Smooth muscle cell (in vitro differentiated cells): ENCODE measurements at regions not wholly inside any gene's neighbourhood (a gene's known extent, or its start where the extent isn't known, plus 50 kb on each side); places are given as distances from the start of the nearest gene placed in this dataset.
A peak's percentile ranks its signal among the peaks of the same experiment; 100 is the strongest.

Experiments
- DNase-seq: peaks from one replicate; lab custom pipeline; 2025; ENCODE audit not compliant: unreplicated experiment; lab: John Stamatoyannopoulos, UW
- H2AFZ ChIP-seq: fragments of 200-600 bp; sonication (generic); 2 replicates; pipeline ENCODE4 v1.6.0; 2016; ENCODE audit warnings: antibody characterized with exemption, low read depth, mild to moderate bottlenecking
- H3F3A ChIP-seq: fragments of 200-600 bp; sonication (generic); 2 replicates; pipeline ENCODE4 v1.6.0; 2017; ENCODE audit warnings: antibody characterized with exemption, low read depth
- H3K27ac ChIP-seq: fragments of 200-600 bp; sonication (generic); 2 replicates; pipeline ENCODE4 v1.5.1; 2016; ENCODE audit warnings: low read depth, mild to moderate bottlenecking
- H3K27me3 ChIP-seq: fragments of 200-600 bp; sonication (generic); 2 replicates; pipeline ENCODE4 v1.6.1; 2016; ENCODE audit warnings: low read depth, mild to moderate bottlenecking
- H3K36me3 ChIP-seq: fragments of 200-600 bp; sonication (generic); 2 replicates; pipeline ENCODE4 v1.5.1; 2016; ENCODE audit warnings: low read depth
- H3K4me1 ChIP-seq: fragments of 200-600 bp; sonication (generic); 2 replicates; pipeline ENCODE4 v1.5.1; 2016; ENCODE audit warnings: low read depth
- H3K4me2 ChIP-seq: fragments of 200-600 bp; sonication (generic); 2 replicates; pipeline ENCODE4 v1.6.0; 2016; ENCODE audit warnings: mild to moderate bottlenecking
- H3K4me3 ChIP-seq: fragments of 200-600 bp; sonication (generic); 2 replicates; pipeline ENCODE4 v1.5.1; 2016; ENCODE audit warnings: mild to moderate bottlenecking
- H3K79me2 ChIP-seq: fragments of 200-600 bp; sonication (generic); 2 replicates; pipeline ENCODE4 v1.6.0; 2016; ENCODE audit warnings: low read depth, mild to moderate bottlenecking
- H3K9ac ChIP-seq: fragments of 200-600 bp; sonication (generic); 2 replicates; pipeline ENCODE4 v1.6.0; 2016; ENCODE audit warnings: low read depth
- H3K9me3 ChIP-seq: fragments of 200-600 bp; sonication (generic); replicated peaks from 2 replicates; pipeline ENCODE4 v1.5.1; 2016; ENCODE audit warnings: low read depth
- H4K20me1 ChIP-seq: fragments of 200-600 bp; sonication (generic); 2 replicates; pipeline ENCODE4 v1.6.0; 2016; ENCODE audit warnings: low read depth
- CTCF ChIP-seq: fragments of 200-600 bp; sonication (generic); IDR thresholded peaks from 2 replicates; pipeline ENCODE4 v1.5.1; 2017; ENCODE audit warnings: borderline replicate concordance, mild to moderate bottlenecking, antibody characterized with exemption; ENCODE audit not compliant: insufficient read depth, poor library complexity, severe bottlenecking
- WGBS: methylation state at CpG from one replicate; pipeline ENCODE4 v1.1.7; 2016; ENCODE audit warnings: low lambda C conversion rate; 5-methylcytosine and 5-hydroxymethylcytosine counted together

- Histone ChIP-seq H3K27me3 (no peaks in the 10 kb centered on the region), H3K27ac (no peak overlapping the region), H3K9ac (no peak overlapping the region), H3F3A (peaks cover 14% of the 10 kb centered on the region), H3K79me2 (no peaks in the 10 kb centered on the region), H3K36me3 (no peaks in the 10 kb centered on the region), H3K4me1 (peaks cover 23% of the 10 kb centered on the region), H4K20me1 (no peaks in the 10 kb centered on the region), H3K4me3 (no peak overlapping the region), H3K4me2 (no peak overlapping the region), H3K9me3 (no peaks in the 10 kb centered on the region), H2AFZ (no peak overlapping the region)
- 95% methylated on average over 4 of the region's 4 CpGs for whole genome bisulfite sequencing
- no peak for TF ChIP-seq CTCF
- DNase-seq = no peak
Observed at GRCh38 chrX:13476384-13476783, 93.0 kb upstream of the EGFL6 start.

- H3K4me1 ChIP-seq = peaks cover 35% of the 10 kb centered on the region
- no peak overlapping the region for H3K9ac ChIP-seq
- WGBS = 94% methylated on average over 4 of the region's 4 CpGs
- no peaks in the 10 kb centered on the region for H3K9me3 ChIP-seq
- no peak for DNase-seq
- TF ChIP-seq CTCF = no peak
- peaks cover 14% of the 10 kb centered on the region for H3F3A ChIP-seq
- H3K79me2 ChIP-seq = no peaks in the 10 kb centered on the region
- H3K27ac ChIP-seq = peak overlapping the region; percentile 76
- H4K20me1 ChIP-seq = no peaks in the 10 kb centered on the region
- H3K36me3 ChIP-seq = no peaks in the 10 kb centered on the region
- H2AFZ ChIP-seq = peak overlapping the region; percentile 83
- peak overlapping the region; percentile 50 for H3K4me2 ChIP-seq
- no peak overlapping the region for H3K4me3 ChIP-seq
- no peaks in the 10 kb centered on the region for H3K27me3 ChIP-seq
Observed at GRCh38 chrX:13474164-13474516, 95.3 kb upstream of the EGFL6 start.

GRCh38 chrX:13473442-13474163, 95.8 kb upstream of the EGFL6 start:
- no peaks in the 10 kb centered on the region for H3K9me3 ChIP-seq
- no peak for DNase-seq
- no peaks in the 10 kb centered on the region for H3K36me3 ChIP-seq
- H2AFZ ChIP-seq = peak overlapping the region; percentile 83
- peak overlapping the region; percentile 76 for H3K27ac ChIP-seq
- H3K4me2 ChIP-seq = peak overlapping the region; percentile 50
- H3K9ac ChIP-seq = peak overlapping the region; percentile 20
- no peaks in the 10 kb centered on the region for H3K27me3 ChIP-seq
- WGBS = 34% methylated on average over 9 of the region's 9 CpGs
- peaks cover 35% of the 10 kb centered on the region for H3K4me1 ChIP-seq
- H4K20me1 ChIP-seq = no peaks in the 10 kb centered on the region
- H3K79me2 ChIP-seq = no peaks in the 10 kb centered on the region
- no peak for TF ChIP-seq CTCF
- H3K4me3 ChIP-seq = peak overlapping the region; percentile 17
- H3F3A ChIP-seq = peaks cover 14% of the 10 kb centered on the region

- H3K27me3 ChIP-seq = no peaks in the 10 kb centered on the region
- peak overlapping the region; percentile 83 for H2AFZ ChIP-seq
- peaks cover 14% of the 10 kb centered on the region for H3F3A ChIP-seq
- peak overlapping the region; percentile 50 for H3K4me2 ChIP-seq
- H3K9ac ChIP-seq = peak overlapping the region; percentile 20
- H4K20me1 ChIP-seq = no peaks in the 10 kb centered on the region
- DNase-seq = no peak
- H3K27ac ChIP-seq = peak overlapping the region; percentile 76
- H3K36me3 ChIP-seq = no peaks in the 10 kb centered on the region
- 80% methylated on average over 5 of the region's 5 CpGs for WGBS
- TF ChIP-seq CTCF = no peak
- no peaks in the 10 kb centered on the region for H3K9me3 ChIP-seq
- no peaks in the 10 kb centered on the region for H3K79me2 ChIP-seq
- peaks cover 35% of the 10 kb centered on the region for H3K4me1 ChIP-seq
- H3K4me3 ChIP-seq = peak overlapping the region; percentile 17
Observed at GRCh38 chrX:13472975-13473374, 96.4 kb upstream of the EGFL6 start.
